GM12878 (cell line): ENCODE measurements at regions not wholly inside any gene's neighbourhood (a gene's known extent, or its start where the extent isn't known, plus 50 kb on each side); places are given as distances from the start of the nearest gene placed in this dataset.

Experiments
- CBX3 ChIP-seq: fragments of 200-600 bp; sonication (generic); IDR thresholded peaks from 2 replicates; pipeline ENCODE4 v1.6.1; 2016; ENCODE audit warnings: low read depth, borderline replicate concordance
- CBX5 ChIP-seq: sonication (generic); IDR thresholded peaks from 2 replicates; pipeline ENCODE4 v1.6.1; 2016; ENCODE audit warnings: low read depth, moderate library complexity, mild to moderate bottlenecking, inconsistent platforms
- CREB1 ChIP-seq: IDR thresholded peaks from 2 replicates; pipeline ENCODE4 v1.6.1; 2012; ENCODE audit warnings: low read depth, mild to moderate bottlenecking, inconsistent platforms
- E2F4 ChIP-seq: IDR thresholded peaks from 2 replicates; pipeline ENCODE4 v1.6.1; 2012; ENCODE audit warnings: low read depth, low read length, improper control_type of control experiment
- FOXK2 ChIP-seq: fragments of 450-650 bp; IDR thresholded peaks from 2 replicates; pipeline ENCODE4 v1.6.1; 2017; ENCODE audit warnings: mild to moderate bottlenecking, moderate library complexity
- HDAC6 ChIP-seq: fragments of 200-600 bp; sonication (generic); IDR thresholded peaks from one replicate; pipeline ENCODE4 v1.8.0; 2017; ENCODE audit warnings: antibody characterized with exemption; ENCODE audit not compliant: unreplicated experiment
- KAT2A ChIP-seq: conservative IDR thresholded peaks from 2 replicates; pipeline ENCODE4 v1.6.1; 2011; ENCODE audit warnings: low read depth, low read length; ENCODE audit not compliant: control insufficient read depth
- NFYB ChIP-seq: IDR thresholded peaks from 2 replicates; pipeline ENCODE4 v1.6.1; 2011; ENCODE audit warnings: low read depth, mild to moderate bottlenecking, low read length, improper control_type of control experiment, moderate library complexity; ENCODE audit not compliant: insufficient read depth
- NRF1 ChIP-seq: conservative IDR thresholded peaks from 2 replicates; pipeline ENCODE4 v1.6.1; 2011; ENCODE audit warnings: mild to moderate bottlenecking, low read depth, low read length, improper control_type of control experiment
- SIN3A ChIP-seq: IDR thresholded peaks from 2 replicates; pipeline ENCODE4 v1.6.1; 2012; ENCODE audit warnings: low read depth, low read length, improper control_type of control experiment
- SREBF2 ChIP-seq: IDR thresholded peaks from 2 replicates; pipeline ENCODE4 v1.6.1; 2012; ENCODE audit warnings: mild to moderate bottlenecking, low read length
- TF ChIP-seq, protein P1 (sequence below): IDR thresholded peaks from 2 replicates; pipeline ENCODE4 v1.6.1; 2012; ENCODE audit warnings: improper control_type of control experiment, low read depth, low read length; ENCODE audit not compliant: insufficient replicate concordance

- TF ChIP-seq, protein P1, sequence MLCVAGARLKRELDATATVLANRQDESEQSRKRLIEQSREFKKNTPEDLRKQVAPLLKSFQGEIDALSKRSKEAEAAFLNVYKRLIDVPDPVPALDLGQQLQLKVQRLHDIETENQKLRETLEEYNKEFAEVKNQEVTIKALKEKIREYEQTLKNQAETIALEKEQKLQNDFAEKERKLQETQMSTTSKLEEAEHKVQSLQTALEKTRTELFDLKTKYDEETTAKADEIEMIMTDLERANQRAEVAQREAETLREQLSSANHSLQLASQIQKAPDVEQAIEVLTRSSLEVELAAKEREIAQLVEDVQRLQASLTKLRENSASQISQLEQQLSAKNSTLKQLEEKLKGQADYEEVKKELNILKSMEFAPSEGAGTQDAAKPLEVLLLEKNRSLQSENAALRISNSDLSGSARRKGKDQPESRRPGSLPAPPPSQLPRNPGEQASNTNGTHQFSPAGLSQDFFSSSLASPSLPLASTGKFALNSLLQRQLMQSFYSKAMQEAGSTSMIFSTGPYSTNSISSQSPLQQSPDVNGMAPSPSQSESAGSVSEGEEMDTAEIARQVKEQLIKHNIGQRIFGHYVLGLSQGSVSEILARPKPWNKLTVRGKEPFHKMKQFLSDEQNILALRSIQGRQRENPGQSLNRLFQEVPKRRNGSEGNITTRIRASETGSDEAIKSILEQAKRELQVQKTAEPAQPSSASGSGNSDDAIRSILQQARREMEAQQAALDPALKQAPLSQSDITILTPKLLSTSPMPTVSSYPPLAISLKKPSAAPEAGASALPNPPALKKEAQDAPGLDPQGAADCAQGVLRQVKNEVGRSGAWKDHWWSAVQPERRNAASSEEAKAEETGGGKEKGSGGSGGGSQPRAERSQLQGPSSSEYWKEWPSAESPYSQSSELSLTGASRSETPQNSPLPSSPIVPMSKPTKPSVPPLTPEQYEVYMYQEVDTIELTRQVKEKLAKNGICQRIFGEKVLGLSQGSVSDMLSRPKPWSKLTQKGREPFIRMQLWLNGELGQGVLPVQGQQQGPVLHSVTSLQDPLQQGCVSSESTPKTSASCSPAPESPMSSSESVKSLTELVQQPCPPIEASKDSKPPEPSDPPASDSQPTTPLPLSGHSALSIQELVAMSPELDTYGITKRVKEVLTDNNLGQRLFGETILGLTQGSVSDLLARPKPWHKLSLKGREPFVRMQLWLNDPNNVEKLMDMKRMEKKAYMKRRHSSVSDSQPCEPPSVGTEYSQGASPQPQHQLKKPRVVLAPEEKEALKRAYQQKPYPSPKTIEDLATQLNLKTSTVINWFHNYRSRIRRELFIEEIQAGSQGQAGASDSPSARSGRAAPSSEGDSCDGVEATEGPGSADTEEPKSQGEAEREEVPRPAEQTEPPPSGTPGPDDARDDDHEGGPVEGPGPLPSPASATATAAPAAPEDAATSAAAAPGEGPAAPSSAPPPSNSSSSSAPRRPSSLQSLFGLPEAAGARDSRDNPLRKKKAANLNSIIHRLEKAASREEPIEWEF, result no peak
- TF ChIP-seq E2F4 (no peak), SREBF2 (no peak), SIN3A (no peak), CREB1 (no peak), FOXK2 (no peak), CBX3 (no peak), HDAC6 (no peak), CBX5 (no peak), NRF1 (no peak), KAT2A (no peak), NFYB (no peak)
Observed at GRCh38 chr4:189785257-189785656, 155.4 kb upstream of the FRG1 start (continued).
